ENCODE measurements at regions not wholly inside any gene's neighbourhood (a gene's known extent, or its start where the extent isn't known, plus 50 kb on each side); places are given as distances from the start of the nearest gene placed in this dataset.
"Not testable (repeated sequence)": the region's sequence is repeated elsewhere in the genome, so short reads cannot be mapped to it uniquely, and the experiment has no call there.

- Mint-ChIP-seq H3K27me3 (no peaks in the 10 kb centered on the region), H3K36me3 (no peaks in the 10 kb centered on the region), H3K9me3 (peaks cover 4 to 12% (median 6%) of the 10 kb centered on the region in 7 donors), H3K4me1 (no peaks in the 10 kb centered on the region), H3K4me3 (no peak overlapping the region), H3K27ac (no peak overlapping the region)
- ATAC-seq (ENCODE audit: low read depth in 2 of 2) (no peak), DNase-seq (no peak)
Observed at GRCh38 chrX:117843749-117844148, 272.9 kb downstream of the KLHL13 start.

- H3K27ac Mint-ChIP-seq, result no peak overlapping the region
- no peak for DNase-seq
- no peaks in the 10 kb centered on the region for H3K27me3 Mint-ChIP-seq
- no peaks in the 10 kb centered on the region for H3K36me3 Mint-ChIP-seq
- no peaks in the 10 kb centered on the region for H3K4me1 Mint-ChIP-seq
- no peak for ATAC-seq (ENCODE audit: low read depth in 2 of 2)
- no peak overlapping the region for H3K4me3 Mint-ChIP-seq
- peaks cover 4 to 12% (median 7%) of the 10 kb centered on the region in 7 donors for H3K9me3 Mint-ChIP-seq
Observed at GRCh38 chrX:117840645-117841044, 276.0 kb downstream of the KLHL13 start.

- Mint-ChIP-seq H3K27ac (no peak overlapping the region), H3K36me3 (no peaks in the 10 kb centered on the region), H3K9me3 (peaks cover 4 to 12% (median 7%) of the 10 kb centered on the region in 7 donors), H3K27me3 (no peaks in the 10 kb centered on the region), H3K4me1 (no peaks in the 10 kb centered on the region), H3K4me3 (no peak overlapping the region)
- DNase-seq (no peak), ATAC-seq (ENCODE audit: low read depth in 2 of 2) (no peak)
Observed at GRCh38 chrX:117839544-117839943, 277.1 kb downstream of the KLHL13 start.

GRCh38 chrX:117838581-117839331 lies 277.9 kb downstream of the KLHL13 start:
- Mint-ChIP-seq H3K4me1 (no peaks in the 10 kb centered on the region), H3K27ac (no peak overlapping the region), H3K4me3 (no peak overlapping the region), H3K27me3 (no peaks in the 10 kb centered on the region), H3K36me3 (no peaks in the 10 kb centered on the region), H3K9me3 (peaks cover 4 to 17% (median 9%) of the 10 kb centered on the region in 7 donors)
- ATAC-seq (ENCODE audit: low read depth in 2 of 2) (no peak), DNase-seq (no peak)

- peaks cover 2 to 15% (median 6%) of the 10 kb centered on the region in 7 donors for H3K9me3 Mint-ChIP-seq
- no peak overlapping the region for H3K4me3 Mint-ChIP-seq
- ATAC-seq (ENCODE audit: low read depth in 2 of 2) (no peak), DNase-seq (no peak)
- H3K4me1 Mint-ChIP-seq, result no peaks in the 10 kb centered on the region
- H3K36me3 Mint-ChIP-seq, result no peaks in the 10 kb centered on the region
- H3K27me3 Mint-ChIP-seq, result no peaks in the 10 kb centered on the region
- no peak overlapping the region for H3K27ac Mint-ChIP-seq
Observed at GRCh38 chrX:117835034-117835433, 281.6 kb downstream of the KLHL13 start.

- no peaks in the 10 kb centered on the region for H3K4me1 Mint-ChIP-seq
- no peaks in the 10 kb centered on the region for H3K36me3 Mint-ChIP-seq
- no peak for DNase-seq
- H3K9me3 Mint-ChIP-seq, result peaks cover 2 to 15% (median 6%) of the 10 kb centered on the region in 7 donors
- no peak overlapping the region for H3K4me3 Mint-ChIP-seq
- ATAC-seq (ENCODE audit: low read depth in 2 of 2), result no peak
- H3K27ac Mint-ChIP-seq, result no peak overlapping the region
- H3K27me3 Mint-ChIP-seq, result no peaks in the 10 kb centered on the region
Observed at GRCh38 chrX:117834076-117834475, 282.5 kb downstream of the KLHL13 start.

GRCh38 chrX:117821472-117821871 lies 295.1 kb downstream of the KLHL13 start:
- not testable (repeated sequence) for H3K36me3 Mint-ChIP-seq; H3K27me3 Mint-ChIP-seq; H3K4me1 Mint-ChIP-seq; H3K4me3 Mint-ChIP-seq; H3K27ac Mint-ChIP-seq; ATAC-seq (ENCODE audit: low read depth in 2 of 2); DNase-seq
- H3K9me3 Mint-ChIP-seq, result peaks cover 3 to 34% (median 12%) of the 10 kb centered on the region in 7 donors

- peaks cover 0 to 24% (median 4%) of the 10 kb centered on the region in 7 donors for H3K9me3 Mint-ChIP-seq
- H3K27me3 Mint-ChIP-seq, result no peaks in the 10 kb centered on the region
- H3K36me3 Mint-ChIP-seq, result no peaks in the 10 kb centered on the region
- no peak for ATAC-seq (ENCODE audit: low read depth in 2 of 2)
- DNase-seq, result no peak
- H3K4me3 Mint-ChIP-seq, result no peak overlapping the region
- no peaks in the 10 kb centered on the region for H3K4me1 Mint-ChIP-seq
- no peak overlapping the region for H3K27ac Mint-ChIP-seq
Observed at GRCh38 chrX:117808426-117808825, 308.2 kb downstream of the KLHL13 start.

GRCh38 chrX:117803463-117803862 lies 313.1 kb downstream of the KLHL13 start:
- Mint-ChIP-seq H3K27ac (no peak overlapping the region), H3K4me1 (no peaks in the 10 kb centered on the region), H3K4me3 (no peak overlapping the region), H3K27me3 (no peaks in the 10 kb centered on the region), H3K36me3 (no peaks in the 10 kb centered on the region), H3K9me3 (peaks cover 0 to 16% (median 4%) of the 10 kb centered on the region in 7 donors)
- DNase-seq, result no peak
- ATAC-seq (ENCODE audit: low read depth in 2 of 2), result no peak

GRCh38 chrX:117788339-117788738 lies 328.3 kb downstream of the KLHL13 start:
- no peak overlapping the region for H3K27ac Mint-ChIP-seq
- H3K4me1 Mint-ChIP-seq, result no peaks in the 10 kb centered on the region
- no peaks in the 10 kb centered on the region for H3K27me3 Mint-ChIP-seq

GRCh38 chrX:117771384-117771783 lies 345.2 kb downstream of the KLHL13 start:
- H3K4me1 Mint-ChIP-seq, result no peaks in the 10 kb centered on the region
- H3K9me3 Mint-ChIP-seq, result peaks cover 0 to 6% (median 0%) of the 10 kb centered on the region in 7 donors
- ATAC-seq (ENCODE audit: low read depth in 2 of 2) (no peak), DNase-seq (no peak)
- no peak overlapping the region for H3K4me3 Mint-ChIP-seq
- no peak overlapping the region for H3K27ac Mint-ChIP-seq
- H3K36me3 Mint-ChIP-seq, result no peaks in the 10 kb centered on the region
- no peaks in the 10 kb centered on the region for H3K27me3 Mint-ChIP-seq

More at GRCh38 chrX:117788339-117788738, 328.3 kb downstream of the KLHL13 start:
- ATAC-seq (ENCODE audit: low read depth in 2 of 2) (no peak), DNase-seq (no peak)
- Mint-ChIP-seq H3K9me3 (peaks cover 0 to 5% (median 2%) of the 10 kb centered on the region in 7 donors), H3K4me3 (no peak overlapping the region), H3K36me3 (no peaks in the 10 kb centered on the region)

GRCh38 chrX:117768861-117769604 lies 347.6 kb downstream of the KLHL13 start:
- Mint-ChIP-seq H3K27ac (no peak overlapping the region), H3K27me3 (no peaks in the 10 kb centered on the region), H3K4me3 (no peak overlapping the region), H3K4me1 (no peaks in the 10 kb centered on the region), H3K36me3 (no peaks in the 10 kb centered on the region), H3K9me3 (peaks cover 0 to 6% (median 0%) of the 10 kb centered on the region in 7 donors)
- no peak for ATAC-seq (ENCODE audit: low read depth in 2 of 2)
- DNase-seq, result no peak

- Mint-ChIP-seq H3K4me3 (no peak overlapping the region), H3K27me3 (no peaks in the 10 kb centered on the region), H3K27ac (no peak overlapping the region), H3K4me1 (no peaks in the 10 kb centered on the region), H3K36me3 (no peaks in the 10 kb centered on the region), H3K9me3 (peaks cover 0 to 6% (median 0%) of the 10 kb centered on the region in 7 donors)
- DNase-seq, result no peak
- no peak for ATAC-seq (ENCODE audit: low read depth in 2 of 2)
Observed at GRCh38 chrX:117765211-117765610, 351.4 kb downstream of the KLHL13 start.

GRCh38 chrX:117752745-117753144 lies 363.9 kb downstream of the KLHL13 start:
- no peak overlapping the region for H3K4me3 Mint-ChIP-seq
- peaks cover 0 to 15% (median 5%) of the 10 kb centered on the region in 7 donors for H3K9me3 Mint-ChIP-seq
- H3K36me3 Mint-ChIP-seq, result no peaks in the 10 kb centered on the region
- no peaks in the 10 kb centered on the region for H3K27me3 Mint-ChIP-seq
- no peak overlapping the region for H3K27ac Mint-ChIP-seq
- ATAC-seq (ENCODE audit: low read depth in 2 of 2), result no peak
- no peak for DNase-seq
- no peaks in the 10 kb centered on the region for H3K4me1 Mint-ChIP-seq

Measured in naive B cell (primary cell).